Keratinocyte (primary cell): ENCODE measurements at regions not wholly inside any gene's neighbourhood (a gene's known extent, or its start where the extent isn't known, plus 50 kb on each side); places are given as distances from the start of the nearest gene placed in this dataset.
"Not testable (repeated sequence)": the region's sequence is repeated elsewhere in the genome, so short reads cannot be mapped to it uniquely, and the experiment has no call there.

Experiments
- DNase-seq: peaks from one replicate; pipeline ENCODE4 v3.0.0-alpha.2; 2011; ENCODE audit warnings: low read depth, missing footprints, low spot score
- FAIRE-seq: peaks from 2 replicates; lab custom pipeline; 2011; peaks lifted over from hg19 to GRCh38; lab: Jason Lieb, UNC
- H2AFZ ChIP-seq: 2 replicates; pipeline ENCODE4 v1.6.0; 2012; ENCODE audit warnings: low read length, control low read depth, inconsistent platforms; ENCODE audit not compliant: control insufficient read depth
- H3K27ac ChIP-seq: 2 replicates; pipeline ENCODE4 v1.5.1; 2011; ENCODE audit warnings: low read length; ENCODE audit not compliant: control insufficient read depth, insufficient read depth
- H3K27me3 ChIP-seq: 3 replicates; pipeline ENCODE4 v1.6.0; 2011; ENCODE audit warnings: low read length; ENCODE audit not compliant: control insufficient read depth, insufficient read depth; ENCODE audit errors: extremely low read depth
- H3K36me3 ChIP-seq, 2 experiments: 2 replicates in 1 of 2; 3 replicates in 1 of 2; pipeline ENCODE4 v1.5.1; 2011; ENCODE audit warnings: low read length in 2 of 2, mild to moderate bottlenecking in 1 of 2; ENCODE audit not compliant: control insufficient read depth in 2 of 2, insufficient read depth in 2 of 2; ENCODE audit errors: extremely low read depth in 1 of 2
- H3K4me1 ChIP-seq: 3 replicates; pipeline ENCODE4 v1.5.1; 2011; ENCODE audit warnings: low read length; ENCODE audit not compliant: control insufficient read depth, insufficient read depth; ENCODE audit errors: extremely low read depth
- H3K4me2 ChIP-seq: 3 replicates; pipeline ENCODE4 v1.6.0; 2011; ENCODE audit warnings: low read depth, low read length; ENCODE audit not compliant: control insufficient read depth, insufficient read depth; ENCODE audit errors: extremely low read depth
- H3K4me3 ChIP-seq, 3 experiments: fragments of 200-600 bp in 1 of 3; sonication (generic) in 1 of 3; 2 replicates in 2 of 3; 3 replicates in 1 of 3; pipeline ENCODE4 v1.5.1; 2011 to 2016; ENCODE audit warnings: low read length in 3 of 3, mild to moderate bottlenecking in 3 of 3, control low read depth in 2 of 3, inconsistent platforms in 1 of 3, low read depth in 1 of 3, mixed read lengths in 1 of 3, mixed run types in 1 of 3, moderate library complexity in 1 of 3; ENCODE audit not compliant: control insufficient read depth in 2 of 3, insufficient read depth in 2 of 3; ENCODE audit errors: extremely low read depth in 1 of 3
- H3K79me2 ChIP-seq: 2 replicates; pipeline ENCODE4 v1.6.0; 2012; ENCODE audit warnings: low read length; ENCODE audit not compliant: control insufficient read depth, insufficient read depth
- H3K9ac ChIP-seq: 3 replicates; pipeline ENCODE4 v1.6.0; 2011; ENCODE audit warnings: low read length; ENCODE audit not compliant: control insufficient read depth, insufficient read depth; ENCODE audit errors: extremely low read depth
- H3K9me1 ChIP-seq: 3 replicates; pipeline ENCODE4 v1.6.0; 2011; ENCODE audit warnings: low read length; ENCODE audit not compliant: control insufficient read depth, insufficient read depth; ENCODE audit errors: extremely low read depth
- H3K9me3 ChIP-seq: 2 replicates; pipeline ENCODE4 v1.5.1; 2012; ENCODE audit warnings: low read depth, low read length; ENCODE audit not compliant: control insufficient read depth
- H4K20me1 ChIP-seq: 3 replicates; pipeline ENCODE4 v1.6.0; 2011; ENCODE audit warnings: low read length; ENCODE audit not compliant: control insufficient read depth, insufficient read depth; ENCODE audit errors: extremely low read depth
- EZH2 ChIP-seq: IDR thresholded peaks from one replicate; pipeline ENCODE4 v1.6.1; 2012; ENCODE audit warnings: inconsistent platforms, mild to moderate bottlenecking, low read length, moderate library complexity
- dilution Hi-C: fragments of 300-500 bp; cut with MboI; formaldehyde crosslinking; loops from one replicate; pipeline ENCODE4 v1.7.0; 2020; ENCODE audit warnings: low sequenced_read_pairs; ENCODE audit not compliant: extremely low pct_ligation_motif_present
- TF ChIP-seq, protein P1 (sequence below), 3 experiments: IDR thresholded peaks in 1 of 3; conservative IDR thresholded peaks in 1 of 3; optimal IDR thresholded peaks in 1 of 3; 2 replicates in 2 of 3; 3 replicates in 1 of 3; pipeline versions ENCODE3 to v1.5.1; 2011; ENCODE audit warnings: low read length in 3 of 3, mild to moderate bottlenecking in 3 of 3, moderate library complexity in 2 of 3, control low read depth in 1 of 3, inconsistent platforms in 1 of 3; ENCODE audit not compliant: insufficient read depth in 2 of 3; ENCODE audit errors: extremely low read depth in 1 of 3

DNA sequence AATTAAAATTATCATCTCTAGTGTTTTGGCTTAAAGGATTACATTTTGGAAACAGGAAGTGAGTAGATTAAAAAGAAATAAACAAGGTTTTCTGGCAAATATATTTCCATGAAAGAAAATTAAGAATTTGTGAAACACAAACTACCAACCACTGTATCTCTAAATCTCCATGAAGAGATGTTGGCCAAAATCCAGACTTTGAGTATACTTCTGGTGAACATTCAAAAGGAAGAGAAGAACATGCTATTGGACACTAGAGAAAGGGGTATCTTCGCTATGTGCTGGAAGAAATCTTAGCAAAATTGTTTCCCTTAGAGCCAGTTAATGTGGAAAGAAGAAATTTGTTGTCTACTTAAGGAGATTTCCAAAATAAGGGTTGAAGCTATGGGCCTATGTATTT lies 710.4 kb upstream of the CTNND2 start:
- no peak overlapping the region for H3K4me2 ChIP-seq
- no peaks in the 10 kb centered on the region for H3K79me2 ChIP-seq
- no peaks in the 10 kb centered on the region for H3K27me3 ChIP-seq
- dilution Hi-C loops, result no loop called here
- H3K36me3 ChIP-seq, result no peaks in the 10 kb centered on the region
- TF ChIP-seq EZH2, result no peak
- TF ChIP-seq, protein P1, sequence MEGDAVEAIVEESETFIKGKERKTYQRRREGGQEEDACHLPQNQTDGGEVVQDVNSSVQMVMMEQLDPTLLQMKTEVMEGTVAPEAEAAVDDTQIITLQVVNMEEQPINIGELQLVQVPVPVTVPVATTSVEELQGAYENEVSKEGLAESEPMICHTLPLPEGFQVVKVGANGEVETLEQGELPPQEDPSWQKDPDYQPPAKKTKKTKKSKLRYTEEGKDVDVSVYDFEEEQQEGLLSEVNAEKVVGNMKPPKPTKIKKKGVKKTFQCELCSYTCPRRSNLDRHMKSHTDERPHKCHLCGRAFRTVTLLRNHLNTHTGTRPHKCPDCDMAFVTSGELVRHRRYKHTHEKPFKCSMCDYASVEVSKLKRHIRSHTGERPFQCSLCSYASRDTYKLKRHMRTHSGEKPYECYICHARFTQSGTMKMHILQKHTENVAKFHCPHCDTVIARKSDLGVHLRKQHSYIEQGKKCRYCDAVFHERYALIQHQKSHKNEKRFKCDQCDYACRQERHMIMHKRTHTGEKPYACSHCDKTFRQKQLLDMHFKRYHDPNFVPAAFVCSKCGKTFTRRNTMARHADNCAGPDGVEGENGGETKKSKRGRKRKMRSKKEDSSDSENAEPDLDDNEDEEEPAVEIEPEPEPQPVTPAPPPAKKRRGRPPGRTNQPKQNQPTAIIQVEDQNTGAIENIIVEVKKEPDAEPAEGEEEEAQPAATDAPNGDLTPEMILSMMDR (optimal IDR thresholded peaks at IDR 0.05 in 1 of 3, IDR thresholded peaks at IDR 0.05 in 1 of 3, conservative IDR thresholded peaks at IDR 0.05 in 1 of 3; ENCODE audit: extremely low read depth in 1 of 3, insufficient read depth in 2 of 3, low read length in 3 of 3), result no peak
- no peak overlapping the region for H3K4me3 ChIP-seq
- no peak for DNase-seq
- no peaks in the 10 kb centered on the region for H3K4me1 ChIP-seq
- FAIRE-seq, result no peak
- H3K27ac ChIP-seq, result no peak overlapping the region
- H3K9me1 ChIP-seq, result no peaks in the 10 kb centered on the region
- no peak overlapping the region for H3K9ac ChIP-seq
- H4K20me1 ChIP-seq, result no peaks in the 10 kb centered on the region
- no peaks in the 10 kb centered on the region for H3K9me3 ChIP-seq
- H2AFZ ChIP-seq, result no peak overlapping the region

GRCh38 chr5:12611132-12611531 lies 706.9 kb upstream of the CTNND2 start:
- Histone ChIP-seq H3K27ac (no peak overlapping the region), H3K27me3 (no peaks in the 10 kb centered on the region), H3K36me3 (no peaks in the 10 kb centered on the region), H2AFZ (no peak overlapping the region), H4K20me1 (no peaks in the 10 kb centered on the region), H3K9me1 (no peaks in the 10 kb centered on the region), H3K9me3 (no peaks in the 10 kb centered on the region), H3K9ac (no peak overlapping the region), H3K4me1 (no peaks in the 10 kb centered on the region), H3K4me3 (no peak overlapping the region), H3K4me2 (no peak overlapping the region), H3K79me2 (no peaks in the 10 kb centered on the region)
- TF ChIP-seq, protein P1 (optimal IDR thresholded peaks at IDR 0.05 in 1 of 3, IDR thresholded peaks at IDR 0.05 in 1 of 3, conservative IDR thresholded peaks at IDR 0.05 in 1 of 3; ENCODE audit: extremely low read depth in 1 of 3, insufficient read depth in 2 of 3, low read length in 3 of 3), result no peak
- TF ChIP-seq EZH2, result no peak
- DNase-seq (no peak), FAIRE-seq (no peak)
- dilution Hi-C loops, result no loop called here

DNA sequence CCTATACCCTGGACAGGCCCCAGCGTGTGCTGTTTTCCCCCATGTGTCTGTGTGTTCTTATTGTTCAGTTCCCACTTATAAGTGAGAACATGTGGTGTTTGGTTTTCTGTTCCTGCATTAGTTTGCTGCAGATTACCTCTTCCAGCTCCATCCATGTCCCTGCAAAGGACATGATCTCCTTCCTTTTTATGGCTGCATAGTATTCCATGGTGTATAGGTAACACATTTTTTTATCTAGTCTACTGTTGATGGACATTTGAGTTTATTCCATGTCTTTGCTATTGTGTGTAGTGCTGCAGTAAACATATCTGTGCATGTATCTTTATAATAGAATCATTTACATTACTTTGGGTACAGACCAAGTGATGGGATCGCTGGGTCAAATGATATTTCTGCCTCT lies 703.6 kb upstream of the CTNND2 start:
- H3K9ac ChIP-seq, H3K4me3 ChIP-seq, H3K27me3 ChIP-seq, H3K4me1 ChIP-seq, H3K36me3 ChIP-seq, H3K27ac ChIP-seq, H3K9me3 ChIP-seq, FAIRE-seq, DNase-seq, H3K4me2 ChIP-seq, dilution Hi-C loops, H4K20me1 ChIP-seq, H3K9me1 ChIP-seq, H2AFZ ChIP-seq, H3K79me2 ChIP-seq: not testable (repeated sequence)
